IMR-90 (cell line): ENCODE measurements at regions not wholly inside any gene's neighbourhood (a gene's known extent, or its start where the extent isn't known, plus 50 kb on each side); places are given as distances from the start of the nearest gene placed in this dataset.

Experiments used
- ATAC-seq: fragments of 200-7000 bp; cut with Tn5 transposase; 2 replicates; pipeline ENCODE4 v1.9.1; 2020; ENCODE audit warnings: low read depth, mild to moderate bottlenecking, moderate library complexity
- BruUV-seq: library from RNA; stranded (reverse); fragments of 400-500 nt; replicated peaks from 2 replicates; lab custom pipeline; 2021; lab: Mats Ljungman, UMichigan
- CTCF ChIA-PET: fragments of 300-600 bp; formaldehyde crosslinking; extraction: SDS; loops from one replicate; lab custom pipeline; 2021; ENCODE audit warnings: antibody characterized with exemption; lab: Yijun Ruan, JAX
- POLR2A ChIA-PET: fragments of 300-600 bp; sonication (Branson Sonifier 250); formaldehyde crosslinking; loops from one replicate; lab custom pipeline; 2022; ENCODE audit warnings: antibody characterized with exemption; ENCODE audit not compliant: unreplicated experiment; lab: Charles Lee
- DNase-seq: peaks from one replicate; pipeline ENCODE4 v3.0.0; 2013
- H2AFZ ChIP-seq: replicated peaks from 2 replicates; pipeline ENCODE3; 2013; ENCODE audit warnings: low read length, mild to moderate bottlenecking; ENCODE audit not compliant: poor library complexity
- H2AK5ac ChIP-seq: 2 replicates; pipeline ENCODE4 v1.6.1; 2013; ENCODE audit warnings: low read depth, low read length, inconsistent platforms
- H2AK9ac ChIP-seq: replicated peaks from 2 replicates; pipeline ENCODE3; 2013; ENCODE audit warnings: mild to moderate bottlenecking, low read depth, low read length, moderate library complexity; ENCODE audit not compliant: poor library complexity
- H2BK120ac ChIP-seq: 2 replicates; pipeline ENCODE4 v1.6.1; 2013; ENCODE audit warnings: low read depth, low read length, inconsistent platforms
- H2BK15ac ChIP-seq: 3 replicates; pipeline ENCODE4 v1.6.1; 2013; ENCODE audit warnings: low read depth, low read length, inconsistent platforms
- H2BK20ac ChIP-seq: 2 replicates; pipeline ENCODE4 v1.6.1; 2013; ENCODE audit warnings: low read depth, mild to moderate bottlenecking, inconsistent platforms, low read length, moderate library complexity
- H2BK5ac ChIP-seq: 2 replicates; pipeline ENCODE4 v1.6.1; 2013; ENCODE audit warnings: mild to moderate bottlenecking, low read depth, low read length, inconsistent platforms; ENCODE audit not compliant: poor library complexity, severe bottlenecking
- H3K14ac ChIP-seq: replicated peaks from 2 replicates; pipeline ENCODE4 v1.6.1; 2013; ENCODE audit warnings: low read depth, low read length, inconsistent platforms
- H3K18ac ChIP-seq: 2 replicates; pipeline ENCODE4 v1.6.1; 2013; ENCODE audit warnings: low read depth, low read length, control low read depth
- H3K23ac ChIP-seq: 2 replicates; pipeline ENCODE4 v1.6.1; 2013; ENCODE audit warnings: low read depth, low read length, inconsistent platforms
- H3K27ac ChIP-seq: 2 replicates; pipeline ENCODE4 v1.5.1; 2013; ENCODE audit warnings: mild to moderate bottlenecking, control low read depth, low read length; ENCODE audit not compliant: insufficient read depth
- H3K27me3 ChIP-seq: 2 replicates; pipeline ENCODE4 v1.6.1; 2013; ENCODE audit warnings: low read length; ENCODE audit not compliant: control insufficient read depth, insufficient read depth
- H3K36me3 ChIP-seq: 2 replicates; pipeline ENCODE4 v1.6.1; 2013; ENCODE audit warnings: low read length, mixed read lengths; ENCODE audit not compliant: control insufficient read depth, insufficient read depth
- H3K4ac ChIP-seq: 2 replicates; pipeline ENCODE4 v1.6.1; 2013; ENCODE audit warnings: low read depth, low read length, inconsistent platforms
- H3K4me1 ChIP-seq: 2 replicates; pipeline ENCODE4 v1.6.1; 2013; ENCODE audit warnings: low read length, mixed read lengths; ENCODE audit not compliant: control insufficient read depth, insufficient read depth
- H3K4me2 ChIP-seq: 2 replicates; pipeline ENCODE4 v1.6.1; 2013; ENCODE audit warnings: low read depth, mild to moderate bottlenecking, control low read depth, low read length, moderate library complexity
- H3K4me3 ChIP-seq: 2 replicates; pipeline ENCODE4 v1.5.1; 2013; ENCODE audit warnings: low read depth, mild to moderate bottlenecking, control low read depth, low read length, moderate library complexity; ENCODE audit not compliant: insufficient read depth
- H3K56ac ChIP-seq: 2 replicates; pipeline ENCODE4 v1.6.1; 2013; ENCODE audit warnings: low read length, inconsistent platforms; ENCODE audit not compliant: insufficient read depth; ENCODE audit errors: extremely low read depth
- H3K79me1 ChIP-seq, 2 experiments: 2 replicates each; pipeline ENCODE4 v1.6.1; 2013; ENCODE audit warnings: low read length in 2 of 2, inconsistent platforms in 1 of 2, low read depth in 1 of 2
- H3K9ac ChIP-seq: 2 replicates; pipeline ENCODE4 v1.6.1; 2013; ENCODE audit warnings: low read depth, low read length, control low read depth
- H3K9me1 ChIP-seq: 2 replicates; pipeline ENCODE4 v1.6.1; 2013; ENCODE audit warnings: low read length, inconsistent platforms; ENCODE audit not compliant: insufficient read depth
- H3K9me3 ChIP-seq: 2 replicates; pipeline ENCODE4 v1.6.1; 2013; ENCODE audit warnings: low read length; ENCODE audit not compliant: control insufficient read depth, insufficient read depth
- H4K20me1 ChIP-seq: 2 replicates; pipeline ENCODE4 v1.6.1; 2013; ENCODE audit warnings: low read length, inconsistent platforms; ENCODE audit not compliant: insufficient read depth
- H4K5ac ChIP-seq: 2 replicates; pipeline ENCODE4 v1.6.1; 2013; ENCODE audit warnings: mild to moderate bottlenecking, low read depth, low read length, control low read depth
- H4K8ac ChIP-seq, 2 experiments: 2 replicates each; pipeline ENCODE4 v1.6.1; 2013; ENCODE audit warnings: low read depth in 2 of 2, low read length in 2 of 2, control low read depth in 1 of 2, inconsistent platforms in 1 of 2
- H4K91ac ChIP-seq: 2 replicates; pipeline ENCODE4 v1.6.1; 2013; ENCODE audit warnings: low read depth, low read length, inconsistent platforms; ENCODE audit not compliant: insufficient read depth
- BHLHE40 ChIP-seq: fragments of 150-350 bp; IDR thresholded peaks from 2 replicates; pipeline ENCODE4 v1.6.1; 2016; ENCODE audit warnings: mild to moderate bottlenecking, low read depth, low read length
- CEBPB ChIP-seq: IDR thresholded peaks from 2 replicates; pipeline ENCODE4 v1.6.1; 2012; ENCODE audit warnings: low read depth, low read length, improper control_type of control experiment
- CHD1 ChIP-seq: IDR thresholded peaks from 2 replicates; pipeline ENCODE4 v1.6.1; 2012; ENCODE audit warnings: low read depth, low read length, improper control_type of control experiment
- CTCF ChIP-seq: conservative IDR thresholded peaks from 2 replicates; pipeline ENCODE4 v1.5.1; 2012; ENCODE audit warnings: mild to moderate bottlenecking, low read depth, low read length, improper control_type of control experiment
- ELK1 ChIP-seq: fragments of 150-350 bp; IDR thresholded peaks from 2 replicates; pipeline ENCODE4 v1.6.1; 2016; ENCODE audit warnings: low read depth, mild to moderate bottlenecking, low read length, moderate library complexity, borderline replicate concordance
- FOS ChIP-seq: fragments of 150-350 bp; IDR thresholded peaks from 2 replicates; pipeline ENCODE4 v1.6.1; 2016; ENCODE audit warnings: low read depth, low read length
- MAFK ChIP-seq: IDR thresholded peaks from 2 replicates; pipeline ENCODE4 v1.6.1; 2012; ENCODE audit warnings: low read depth, low read length, improper control_type of control experiment
- MAZ ChIP-seq: IDR thresholded peaks from 2 replicates; pipeline ENCODE4 v1.6.1; 2012; ENCODE audit warnings: low read depth, mild to moderate bottlenecking, low read length, improper control_type of control experiment, moderate library complexity, borderline replicate concordance
- MXI1 ChIP-seq: IDR thresholded peaks from 2 replicates; pipeline ENCODE4 v1.6.1; 2012; ENCODE audit warnings: low read depth, mild to moderate bottlenecking, low read length, moderate library complexity, borderline replicate concordance
- NFE2L2 ChIP-seq: fragments of 150-350 bp; IDR thresholded peaks from 2 replicates; pipeline ENCODE4 v1.6.1; 2016; ENCODE audit warnings: low read depth, mild to moderate bottlenecking, low read length
- POLR2A ChIP-seq: IDR thresholded peaks from 2 replicates; pipeline ENCODE4 v1.6.1; 2012; ENCODE audit warnings: mild to moderate bottlenecking, low read depth, low read length
- RAD21 ChIP-seq: IDR thresholded peaks from 2 replicates; pipeline ENCODE4 v1.6.1; 2012; ENCODE audit warnings: low read length, improper control_type of control experiment
- RCOR1 ChIP-seq: IDR thresholded peaks from 2 replicates; pipeline ENCODE4 v1.6.1; 2012; ENCODE audit warnings: mild to moderate bottlenecking, low read length, improper control_type of control experiment; ENCODE audit not compliant: insufficient replicate concordance
- RFX5 ChIP-seq: IDR thresholded peaks from 2 replicates; pipeline ENCODE4 v1.8.0; 2012; ENCODE audit warnings: low read depth, mild to moderate bottlenecking, low read length, moderate library complexity
- SMC3 ChIP-seq: fragments of 150-350 bp; IDR thresholded peaks from 2 replicates; pipeline ENCODE4 v1.6.1; 2016; ENCODE audit warnings: low read depth, mild to moderate bottlenecking, antibody characterized with exemption, low read length, moderate library complexity
- USF2 ChIP-seq: fragments of 150-350 bp; IDR thresholded peaks from 2 replicates; pipeline ENCODE4 v1.6.1; 2017; ENCODE audit warnings: mild to moderate bottlenecking, antibody characterized with exemption, low read length, low read depth
- WGBS, 2 experiments: methylation state at CpG; one replicate each; pipeline versions ENCODE4 v1.1.5 to v1.1.7; 2013; ENCODE audit warnings: missing lambda C conversion rate in 2 of 2; ENCODE audit not compliant: insufficient read length in 1 of 2; ENCODE audit errors: extremely low coverage in 2 of 2; 5-methylcytosine and 5-hydroxymethylcytosine counted together
- dilution Hi-C: fragments of 300-500 bp; cut with HindIII; formaldehyde crosslinking; loops from one replicate; pipeline ENCODE4 v1.14.3; 2018; ENCODE audit warnings: low sequenced_read_pairs; ENCODE audit not compliant: unreplicated experiment
- in situ Hi-C: fragments of 300-500 bp; cut with MboI; formaldehyde crosslinking; loops from 3 replicates; pipeline ENCODE4 v1.14.3; 2019; ENCODE audit warnings: low sequenced_read_pairs, inconsistent platforms, mixed read lengths
- intact Hi-C: fragments of 100-400 bp; cut with micrococcal nuclease; formaldehyde crosslinking; loops from 2 replicates; pipeline ENCODE4 v1.10.0; 2022

- H2AK9ac ChIP-seq: no peak overlapping the region
- H2AFZ ChIP-seq: no peak overlapping the region
- no CpG with 5 or more reads among the region's 6 CpGs for WGBS, 2 experiments
- H3K4me1 ChIP-seq: no peaks in the 10 kb centered on the region
- dilution Hi-C loops (no loop called here), intact Hi-C loops (no loop called here), in situ Hi-C loops (no loop called here)
- H3K18ac ChIP-seq: no peak overlapping the region
- no peaks in the 10 kb centered on the region for H4K20me1 ChIP-seq
- no peak overlapping the region for H3K4me3 ChIP-seq
- no peak for ATAC-seq
- H2AK5ac ChIP-seq: no peak overlapping the region
- H3K9me1 ChIP-seq: no peaks in the 10 kb centered on the region
- no peak overlapping the region for H3K9ac ChIP-seq
- no peak overlapping the region for H3K4me2 ChIP-seq
- TF ChIP-seq NFE2L2 (no peak), MAFK (no peak), SMC3 (no peak), RCOR1 (no peak), RAD21 (no peak), MXI1 (no peak), FOS (no peak), CTCF (no peak), MAZ (no peak), POLR2A (no peak), ELK1 (no peak), CEBPB (no peak), CHD1 (no peak), RFX5 (no peak), BHLHE40 (no peak), USF2 (no peak)
- no peak overlapping the region for H3K27ac ChIP-seq
- H3K9me3 ChIP-seq: no peaks in the 10 kb centered on the region
- BruUV-seq: no TSS peak
- H3K56ac ChIP-seq: no peak overlapping the region
- no peak overlapping the region for H3K4ac ChIP-seq
- no peaks in the 10 kb centered on the region for H3K36me3 ChIP-seq
- no peak overlapping the region for H3K14ac ChIP-seq
- no peak overlapping the region for H2BK20ac ChIP-seq
- no peaks in the 10 kb centered on the region for H3K79me1 ChIP-seq
- H4K8ac ChIP-seq: no peak overlapping the region
- no peak overlapping the region for H2BK120ac ChIP-seq
- no peak for DNase-seq
- POLR2A ChIA-PET: no interaction called here
- H2BK5ac ChIP-seq: no peak overlapping the region
- no peak overlapping the region for H3K23ac ChIP-seq
- H4K91ac ChIP-seq: no peak overlapping the region
- H3K27me3 ChIP-seq: no peaks in the 10 kb centered on the region; the same call in 1 of the 2 replicates
- CTCF ChIA-PET: no interaction called here
- no peak overlapping the region for H4K5ac ChIP-seq
- H2BK15ac ChIP-seq: no peak overlapping the region
Measured at GRCh38 chr6:14423955-14424354, 306.4 kb downstream of the CD83 start.
